Activated gamma-delta T cell (primary cell): ENCODE measurements at regions not wholly inside any gene's neighbourhood (a gene's known extent, or its start where the extent isn't known, plus 50 kb on each side); places are given as distances from the start of the nearest gene placed in this dataset.

Experiments used
- DNase-seq: peaks from one replicate; lab custom pipeline; 2025; lab: John Stamatoyannopoulos, UW

GRCh38 chr14:53355581-53356112 is 202.5 kb upstream of the DDHD1 start:
- DNase-seq, result no peak

DNA sequence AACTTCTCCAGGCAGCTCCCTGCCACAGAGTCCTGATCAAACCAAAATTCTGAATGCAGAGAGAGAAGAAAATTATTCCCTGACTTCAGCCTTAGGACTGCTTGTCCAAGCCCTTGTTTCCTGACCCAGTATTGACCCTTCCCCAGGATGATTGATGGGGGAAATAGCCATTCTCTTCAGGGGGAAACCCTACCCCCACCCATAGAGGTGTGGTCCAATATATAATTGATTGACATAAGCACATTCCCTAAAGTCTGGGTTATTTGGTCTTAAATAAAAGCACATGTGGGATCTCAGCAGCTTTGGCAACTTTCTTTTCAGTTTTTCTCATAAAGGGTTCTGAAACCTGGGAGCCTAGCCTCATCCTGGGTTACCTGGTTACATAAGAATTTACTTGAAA is 201.2 kb upstream of the DDHD1 start:
- DNase-seq, result no peak

DNA sequence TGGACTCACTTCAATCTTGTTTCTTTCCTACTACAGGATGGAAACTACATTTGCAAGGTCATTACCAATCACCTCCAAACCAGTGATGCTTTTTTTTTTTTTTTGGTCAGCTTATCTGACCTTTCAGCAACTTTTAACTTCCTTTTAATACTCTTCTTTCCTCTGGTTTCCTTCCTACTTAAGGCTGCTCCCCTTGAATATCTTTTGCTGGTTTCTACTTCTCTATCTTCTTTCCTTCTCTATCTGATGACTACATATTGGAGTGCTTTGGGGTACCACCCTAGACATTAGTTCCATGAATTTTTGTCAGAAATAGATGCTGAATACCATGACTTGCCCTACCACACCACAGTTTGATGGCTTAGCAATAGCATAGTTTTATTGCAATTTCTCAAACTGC is 197.7 kb upstream of the DDHD1 start:
- no peak for DNase-seq

DNA sequence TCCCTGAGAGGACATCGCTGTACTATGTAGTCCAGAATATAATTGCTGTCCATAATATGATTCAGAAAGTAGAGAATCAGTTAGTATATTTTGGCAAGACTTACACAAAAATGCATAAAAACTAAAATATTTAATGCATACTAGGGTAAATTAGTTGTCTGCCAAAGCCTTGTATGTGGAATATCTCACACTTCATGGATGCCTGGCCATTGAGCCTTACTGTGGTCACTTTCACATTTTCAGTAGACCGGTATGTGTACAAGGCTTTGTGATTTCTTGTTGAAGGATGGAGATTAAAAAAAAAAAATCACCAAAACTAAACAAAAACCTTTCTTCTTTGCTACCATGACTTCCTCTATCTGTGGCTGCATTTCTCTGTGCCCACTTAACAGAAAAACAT is 197.3 kb upstream of the DDHD1 start:
- no peak for DNase-seq

- DNase-seq, result no peak
These were observed 193.9 kb upstream of the DDHD1 start for GRCh38 chr14:53346988-53347387.

GRCh38 chr14:53341324-53341723 is 188.2 kb upstream of the DDHD1 start:
- no peak for DNase-seq

DNA sequence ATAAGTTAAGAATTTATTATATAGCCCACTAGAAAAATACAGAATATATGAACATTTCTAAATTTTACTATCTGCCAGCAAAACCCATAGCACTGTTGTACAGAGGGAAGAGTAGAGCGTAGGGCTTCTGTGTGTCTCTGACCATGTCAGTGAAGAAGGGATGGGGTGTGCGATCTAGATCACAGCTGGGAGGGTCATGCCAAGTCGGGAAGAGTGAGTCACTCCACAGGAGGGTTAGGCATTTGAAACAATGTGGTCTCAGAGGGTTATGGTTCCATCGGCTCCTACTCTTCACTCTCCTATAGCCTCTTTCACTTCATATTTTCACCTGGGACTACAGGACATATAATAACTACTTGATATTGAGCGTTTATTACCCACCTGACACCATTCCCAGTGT is 185.1 kb upstream of the DDHD1 start:
- DNase-seq, result no peak

DNA sequence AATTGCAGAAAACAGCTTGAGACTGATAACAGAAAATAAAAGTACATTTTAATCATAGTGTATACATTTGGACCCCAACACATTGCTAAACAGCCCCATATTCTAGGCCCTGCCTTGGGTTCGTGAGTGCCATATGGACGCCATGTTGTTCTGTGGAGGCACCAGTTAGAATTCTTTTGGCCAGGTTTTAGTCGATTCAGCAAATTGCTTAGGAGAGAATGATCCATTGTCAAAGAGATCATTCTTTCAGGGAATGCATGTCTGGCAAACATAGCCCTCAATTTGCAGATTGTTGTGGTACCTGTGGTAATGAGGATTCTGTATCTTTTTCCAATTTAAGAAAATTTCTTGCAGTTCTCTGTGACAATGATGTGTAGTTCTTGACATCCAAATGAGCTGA is 183.6 kb upstream of the DDHD1 start:
- DNase-seq, result no peak

- no peak for DNase-seq
These were observed 180.7 kb upstream of the DDHD1 start for GRCh38 chr14:53333809-53334208.

GRCh38 chr14:53331921-53332320 is 178.8 kb upstream of the DDHD1 start:
- DNase-seq, result no peak

DNA sequence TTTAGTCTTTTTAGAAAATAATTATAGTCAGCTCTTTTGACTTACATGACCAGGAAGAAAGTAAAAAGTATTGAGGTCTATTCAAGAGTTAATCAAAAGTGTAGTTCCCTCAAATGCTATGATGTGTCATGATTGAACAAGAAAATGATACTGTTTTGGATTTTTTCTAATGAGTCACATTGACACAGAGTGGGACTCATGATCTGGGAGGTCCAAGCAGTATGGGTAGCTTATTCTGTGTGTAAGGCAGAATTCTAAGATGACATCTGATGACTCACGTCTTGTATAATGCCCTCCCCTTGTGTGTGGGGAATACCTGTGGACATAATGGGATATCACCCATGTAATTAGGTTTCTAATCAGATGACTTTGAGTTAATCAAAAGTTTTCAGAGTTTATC is 178.1 kb upstream of the DDHD1 start:
- DNase-seq, result no peak

GRCh38 chr14:53330441-53330840 is 177.3 kb upstream of the DDHD1 start:
- no peak for DNase-seq

GRCh38 chr14:53328841-53329240 is 175.7 kb upstream of the DDHD1 start:
- no peak for DNase-seq

DNA sequence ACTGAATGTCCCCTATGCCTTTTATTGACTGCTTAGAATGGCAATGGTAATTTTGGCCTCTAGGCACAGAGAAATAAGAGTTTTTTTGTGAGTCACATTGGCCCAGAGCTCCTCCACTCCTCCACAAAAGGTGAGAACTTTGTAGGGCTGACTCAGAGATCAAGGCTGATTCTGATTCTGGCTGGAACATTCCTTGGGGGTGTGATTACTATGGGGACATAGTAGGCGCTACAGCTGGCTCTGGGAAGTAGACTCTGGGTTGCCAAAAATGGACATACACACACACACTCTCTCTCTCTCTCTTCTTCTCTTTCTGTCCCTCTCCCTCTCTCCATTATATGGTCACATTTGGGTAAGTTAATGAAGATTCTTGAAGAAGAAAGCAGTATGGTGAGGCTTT is 174.6 kb upstream of the DDHD1 start:
- DNase-seq, result no peak

DNA sequence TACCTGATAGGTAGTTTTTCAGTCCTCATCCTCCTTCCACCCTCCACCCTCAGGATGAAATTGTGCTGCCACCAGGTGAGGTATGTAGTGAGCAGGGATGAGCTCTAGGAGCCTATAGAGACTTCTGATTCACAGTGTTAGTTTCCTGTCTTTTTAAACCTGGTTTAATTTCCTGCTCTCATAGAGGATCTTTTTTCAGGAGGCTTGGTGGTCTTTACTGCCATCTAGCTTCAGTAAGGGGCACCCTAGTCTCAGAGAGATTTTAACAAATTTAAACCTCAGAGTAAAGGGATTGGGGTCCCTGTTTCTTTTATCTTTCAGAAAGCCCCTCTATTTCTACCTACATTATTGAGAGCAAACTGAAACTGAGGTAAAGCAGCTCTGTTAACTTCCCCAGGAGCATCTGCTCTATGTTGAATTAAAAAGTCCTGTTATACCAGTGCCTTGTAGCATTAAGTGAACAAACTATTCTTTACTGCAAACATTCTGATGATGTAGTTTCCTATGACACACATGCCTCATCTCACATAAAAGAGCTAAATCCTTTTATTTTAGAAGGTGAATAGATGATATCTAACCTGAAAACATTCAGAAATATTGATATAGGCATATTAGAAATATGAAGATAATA is 172.2 kb upstream of the DDHD1 start:
- DNase-seq, result no peak

GRCh38 chr14:53316504-53316903 is 163.4 kb upstream of the DDHD1 start:
- no peak for DNase-seq

DNA sequence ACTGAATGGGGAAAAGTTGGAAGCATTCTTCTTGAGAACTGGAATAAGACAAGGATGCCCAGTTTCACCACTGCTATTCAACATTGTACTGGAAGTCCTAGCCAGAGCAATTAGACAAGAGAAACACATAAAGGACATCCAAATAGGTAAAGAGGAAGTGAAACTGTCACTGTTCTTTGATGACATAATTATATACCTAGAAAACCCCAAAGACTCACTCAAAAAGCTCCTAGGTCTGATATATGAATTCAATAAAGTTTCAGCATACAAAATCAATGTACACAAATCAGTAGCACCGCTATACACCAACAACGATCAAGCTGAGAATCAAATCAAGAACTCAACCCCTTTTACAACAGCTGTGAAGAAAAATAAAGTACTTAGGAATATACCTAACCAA is 157.3 kb upstream of the DDHD1 start:
- no peak for DNase-seq

DNA sequence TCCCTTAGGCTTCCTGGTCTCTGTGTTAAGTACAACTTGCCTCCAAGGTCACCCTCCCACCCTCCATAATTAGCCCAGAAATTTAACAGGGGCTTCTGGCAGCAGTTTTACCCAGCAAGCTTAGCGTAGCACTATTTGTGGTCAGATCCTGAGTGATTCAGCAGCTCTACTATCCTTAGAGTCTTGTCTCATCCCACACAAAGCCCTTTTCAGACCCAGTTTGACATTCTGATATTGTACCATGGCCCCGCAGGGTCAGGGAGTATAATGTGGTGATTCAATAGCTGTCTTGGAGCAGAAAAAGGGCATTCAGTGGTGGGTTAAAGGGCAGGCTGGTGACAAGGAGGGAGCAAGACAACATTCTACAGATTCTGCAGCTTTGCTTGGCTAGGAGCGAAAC is 153.8 kb upstream of the DDHD1 start:
- no peak for DNase-seq

DNA sequence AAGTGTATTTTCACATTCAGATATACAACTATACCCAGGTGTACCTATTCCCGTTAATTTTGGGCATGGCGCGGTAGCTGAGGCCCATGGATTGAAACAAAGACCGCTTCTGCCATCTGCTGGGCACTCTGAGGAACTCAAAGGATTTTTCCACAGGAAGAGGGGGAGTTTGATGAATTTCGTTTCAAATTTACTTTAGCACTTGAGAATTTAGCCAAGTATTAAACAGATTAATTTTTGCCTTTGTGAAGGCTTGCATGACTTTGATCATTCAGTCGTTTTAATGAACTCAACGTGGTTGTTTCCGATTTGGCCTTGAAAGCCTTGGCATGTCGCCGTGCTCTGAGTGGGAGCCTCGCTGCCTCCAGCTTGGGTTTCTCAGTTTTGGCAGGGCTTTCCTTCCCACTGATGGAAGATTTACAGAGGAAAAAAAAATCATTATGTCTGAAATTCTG is 153.2 kb upstream of the DDHD1 start:
- no peak for DNase-seq

- DNase-seq, result no peak
These were observed 151.7 kb upstream of the DDHD1 start for GRCh38 chr14:53304726-53305381.

DNA sequence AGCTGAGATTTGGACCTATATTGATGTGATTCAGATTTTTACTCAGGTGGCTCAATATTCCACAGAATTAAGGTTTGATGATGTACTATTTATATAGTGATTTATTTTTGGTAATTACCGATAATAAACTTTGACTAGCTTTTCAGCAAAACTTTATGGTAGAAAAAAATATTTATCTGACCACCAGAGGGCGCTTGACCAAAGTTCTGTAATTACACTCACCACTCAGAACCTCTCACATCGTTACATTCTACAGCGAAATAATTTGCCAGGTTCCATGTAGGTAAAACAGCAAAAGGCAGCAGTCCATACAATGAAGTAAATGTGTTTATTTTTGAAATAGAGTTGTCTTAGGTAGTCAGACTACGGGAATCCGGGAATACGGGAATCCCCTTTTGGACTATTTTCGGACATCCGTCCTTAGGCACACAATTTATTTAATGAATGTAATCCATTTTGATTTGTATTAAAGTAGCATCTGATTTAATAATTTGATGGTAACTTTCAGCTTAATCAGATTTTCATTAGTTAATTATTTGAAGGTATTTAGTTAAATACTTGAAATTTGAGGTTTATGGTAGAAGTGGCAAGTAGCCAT is 143.0 kb upstream of the DDHD1 start:
- no peak for DNase-seq

- no peak for DNase-seq
These were observed 142.2 kb upstream of the DDHD1 start for GRCh38 chr14:53295372-53295771.

DNA sequence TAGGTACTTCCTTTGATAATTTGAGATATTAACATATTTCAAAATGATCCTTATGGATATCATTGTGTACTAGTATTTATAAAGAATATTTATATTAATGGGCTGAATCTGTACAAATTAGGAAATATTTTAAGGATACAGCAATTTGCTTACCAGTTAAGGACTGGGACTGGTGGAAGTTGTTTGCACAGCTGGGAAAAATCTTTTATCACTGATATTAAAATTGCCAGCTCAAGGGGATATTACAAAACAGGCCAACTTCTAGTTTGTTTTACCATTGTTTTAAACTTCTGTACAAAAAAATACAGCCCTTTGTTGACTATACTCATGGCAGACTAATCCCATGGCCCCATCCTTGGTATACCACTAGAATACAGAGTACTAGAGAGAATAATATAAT is 133.2 kb upstream of the DDHD1 start:
- no peak for DNase-seq
